B cell (primary cell): ENCODE measurements at regions not wholly inside any gene's neighbourhood (a gene's known extent, or its start where the extent isn't known, plus 50 kb on each side); places are given as distances from the start of the nearest gene placed in this dataset.

Experiments
- CTCF ChIP-seq: fragments of 200-600 bp; IDR thresholded peaks from one replicate; pipeline ENCODE4 v1.8.0; 2022; ENCODE audit warnings: antibody characterized with exemption, mild to moderate bottlenecking
- EZH2 ChIP-seq: IDR thresholded peaks from 2 replicates; pipeline ENCODE4 v1.6.1; 2012; ENCODE audit warnings: borderline replicate concordance, low read depth, mild to moderate bottlenecking, moderate library complexity, low read length; ENCODE audit not compliant: insufficient read depth, poor library complexity, severe bottlenecking

- no peak for TF ChIP-seq CTCF
- no peak for TF ChIP-seq EZH2
Measured at GRCh38 chr16:85357323-85357722, 245.1 kb upstream of the CIBAR2 start.
